Mesendoderm (in vitro differentiated cells): ENCODE measurements at regions not wholly inside any gene's neighbourhood (a gene's known extent, or its start where the extent isn't known, plus 50 kb on each side); places are given as distances from the start of the nearest gene placed in this dataset. TPM values are rescaled to one million over a fixed set of nuclear protein-coding genes. Genes with fewer than 3 reads are reported as not detected.

Experiments
- DNase-seq: peaks from one replicate; pipeline ENCODE4 v3.0.0; 2013
- H2AK5ac ChIP-seq: 2 replicates; pipeline ENCODE4 v1.6.1; 2013; ENCODE audit warnings: low read length, inconsistent platforms
- H2BK120ac ChIP-seq: 2 replicates; pipeline ENCODE4 v1.6.1; 2013; ENCODE audit warnings: low read depth, mild to moderate bottlenecking, low read length, moderate library complexity, mixed read lengths
- H2BK15ac ChIP-seq: replicated peaks from 2 replicates; pipeline ENCODE4 v1.6.1; 2013; ENCODE audit warnings: low read depth, mild to moderate bottlenecking, moderate library complexity
- H2BK5ac ChIP-seq: 2 replicates; pipeline ENCODE4 v1.6.1; 2013; ENCODE audit warnings: low read length, inconsistent platforms
- H3K18ac ChIP-seq: 2 replicates; pipeline ENCODE4 v1.6.1; 2013; ENCODE audit warnings: mild to moderate bottlenecking, low read length, mixed read lengths
- H3K23ac ChIP-seq: one replicate; pipeline ENCODE4 v1.6.1; 2013; ENCODE audit warnings: low read length
- H3K27ac ChIP-seq: 2 replicates; pipeline ENCODE4 v1.5.1; 2013; ENCODE audit warnings: low read depth, mild to moderate bottlenecking, inconsistent platforms, low read length, moderate library complexity
- H3K27me3 ChIP-seq: 2 replicates; pipeline ENCODE4 v1.6.1; 2013; ENCODE audit warnings: low read length, control low read depth, mild to moderate bottlenecking, inconsistent platforms; ENCODE audit not compliant: insufficient read depth, poor library complexity
- H3K36me3 ChIP-seq: 2 replicates; pipeline ENCODE4 v1.6.1; 2013; ENCODE audit warnings: low read length, inconsistent platforms; ENCODE audit not compliant: control insufficient read depth, insufficient read depth
- H3K4ac ChIP-seq: one replicate; pipeline ENCODE4 v1.6.1; 2013; ENCODE audit warnings: low read depth, mild to moderate bottlenecking, low read length, moderate library complexity
- H3K4me1 ChIP-seq: 2 replicates; pipeline ENCODE4 v1.6.1; 2013; ENCODE audit warnings: low read depth, low read length, inconsistent platforms; ENCODE audit not compliant: control insufficient read depth
- H3K4me2 ChIP-seq: 2 replicates; pipeline ENCODE4 v1.6.1; 2013; ENCODE audit warnings: low read length
- H3K4me3 ChIP-seq: 2 replicates; pipeline ENCODE4 v1.5.1; 2013; ENCODE audit warnings: mild to moderate bottlenecking, low read length
- H3K56ac ChIP-seq: one replicate; pipeline ENCODE4 v1.6.1; 2013; ENCODE audit warnings: low read length
- H3K79me1 ChIP-seq: 2 replicates; pipeline ENCODE4 v1.6.1; 2013; ENCODE audit warnings: low read length, inconsistent platforms
- H3K79me2 ChIP-seq: 2 replicates; pipeline ENCODE4 v1.6.1; 2013; ENCODE audit warnings: mild to moderate bottlenecking, low read length; ENCODE audit not compliant: control insufficient read depth, insufficient read depth
- H3K9ac ChIP-seq: 2 replicates; pipeline ENCODE4 v1.6.1; 2013; ENCODE audit warnings: low read length, inconsistent platforms
- H4K5ac ChIP-seq: one replicate; pipeline ENCODE4 v1.6.1; 2013; ENCODE audit warnings: low read length
- H4K8ac ChIP-seq: one replicate; pipeline ENCODE4 v1.6.1; 2013; ENCODE audit warnings: low read depth, mild to moderate bottlenecking, control low read depth, low read length, moderate library complexity
- WGBS: extraction: QIAGEN DNeasy Blood & Tissue Kit; methylation state at CpG from one replicate; pipeline ENCODE4 v1.1.7; 2013; ENCODE audit warnings: low lambda C conversion rate, missing lambda C conversion rate; ENCODE audit not compliant: insufficient coverage; ENCODE audit errors: extremely low coverage; 5-methylcytosine and 5-hydroxymethylcytosine counted together
- small RNA-seq: library from polyadenylated mRNA; stranded (forward); fragments of <200 nt; extraction: miRNeasy Mini kit (QIAGEN cat#:217004); gene quantifications from one replicate; pipeline ENCODE3, GENCODE V24; 2013; ENCODE audit not compliant: insufficient read depth

- no peak overlapping the region for H3K4ac ChIP-seq
- H3K9ac ChIP-seq = no peak overlapping the region
- no peaks in the 10 kb centered on the region for H3K27me3 ChIP-seq
- H4K5ac ChIP-seq = no peak overlapping the region
- H2BK15ac ChIP-seq = no peak overlapping the region
- H3K36me3 ChIP-seq = no peaks in the 10 kb centered on the region
- H3K23ac ChIP-seq = no peak overlapping the region
- H2AK5ac ChIP-seq = no peak overlapping the region
- no peak overlapping the region for H2BK120ac ChIP-seq
- H3K79me1 ChIP-seq = no peaks in the 10 kb centered on the region
- no peak overlapping the region for H3K4me2 ChIP-seq
- H3K27ac ChIP-seq = no peak overlapping the region
- no peak overlapping the region for H4K8ac ChIP-seq
- no peak overlapping the region for H2BK5ac ChIP-seq
- H3K18ac ChIP-seq = no peak overlapping the region
- H3K79me2 ChIP-seq = no peaks in the 10 kb centered on the region
- no peak overlapping the region for H3K4me3 ChIP-seq
- H3K4me1 ChIP-seq = no peaks in the 10 kb centered on the region
- no peak overlapping the region for H3K56ac ChIP-seq
- DNase-seq = no peak
Measured at GRCh38 chr16:47777220-47777619, 316.1 kb downstream of the PHKB start.

GRCh38 chr16:47774661-47775060 is 313.5 kb downstream of the PHKB start:
- no CpG with 5 or more reads among the region's 1 CpG for WGBS
- H3K18ac ChIP-seq = no peak overlapping the region
- no peaks in the 10 kb centered on the region for H3K27me3 ChIP-seq
- no peak overlapping the region for H2BK120ac ChIP-seq
- H3K4me2 ChIP-seq = no peak overlapping the region
- H2BK5ac ChIP-seq = no peak overlapping the region
- no peak overlapping the region for H3K4ac ChIP-seq
- no peak overlapping the region for H3K4me3 ChIP-seq
- H3K23ac ChIP-seq = no peak overlapping the region
- no peak overlapping the region for H2BK15ac ChIP-seq
- no peak overlapping the region for H4K5ac ChIP-seq
- no peak overlapping the region for H4K8ac ChIP-seq
- H3K27ac ChIP-seq = no peak overlapping the region
- H3K79me2 ChIP-seq = no peaks in the 10 kb centered on the region
- DNase-seq = peak; percentile 77
- H3K9ac ChIP-seq = no peak overlapping the region
- no peaks in the 10 kb centered on the region for H3K79me1 ChIP-seq
- peak overlapping the region; percentile 12 for H3K56ac ChIP-seq
- no peak overlapping the region for H2AK5ac ChIP-seq
- H3K4me1 ChIP-seq = no peaks in the 10 kb centered on the region
- no peaks in the 10 kb centered on the region for H3K36me3 ChIP-seq

GRCh38 chr16:47753659-47754058 is 292.5 kb downstream of the PHKB start:
- H3K9ac ChIP-seq = no peak overlapping the region
- no peak for DNase-seq
- H3K27ac ChIP-seq = no peak overlapping the region
- H3K36me3 ChIP-seq = no peaks in the 10 kb centered on the region
- no peak overlapping the region for H2AK5ac ChIP-seq
- no peak overlapping the region for H3K23ac ChIP-seq
- H4K5ac ChIP-seq = no peak overlapping the region
- H3K4me2 ChIP-seq = no peak overlapping the region
- H3K27me3 ChIP-seq = no peaks in the 10 kb centered on the region
- no peak overlapping the region for H4K8ac ChIP-seq
- H2BK120ac ChIP-seq = no peak overlapping the region
- H3K4me3 ChIP-seq = no peak overlapping the region
- H3K4me1 ChIP-seq = no peaks in the 10 kb centered on the region
- no CpG with 5 or more reads among the region's 1 CpG for WGBS
- no peaks in the 10 kb centered on the region for H3K79me1 ChIP-seq
- no peak overlapping the region for H3K56ac ChIP-seq
- no peak overlapping the region for H3K4ac ChIP-seq
- no peaks in the 10 kb centered on the region for H3K79me2 ChIP-seq
- H3K18ac ChIP-seq = no peak overlapping the region
- H2BK15ac ChIP-seq = no peak overlapping the region
- no peak overlapping the region for H2BK5ac ChIP-seq

Small RNA genes in the stretch of these regions (small RNA-seq; reads per million reads assigned to genes)
- gene AC141846.1 = not detected
